WERI-Rb-1 (cell line): ENCODE measurements at regions not wholly inside any gene's neighbourhood (a gene's known extent, or its start where the extent isn't known, plus 50 kb on each side); places are given as distances from the start of the nearest gene placed in this dataset.

Experiments
- DNase-seq: peaks from one replicate; pipeline ENCODE4 v3.0.0-alpha.2; 2020
- H3K27ac ChIP-seq: fragments of 250-450 bp; sonication (Bioruptor Pico); 2 replicates; pipeline ENCODE4 v1.5.1; 2020; ENCODE audit warnings: mild to moderate bottlenecking, moderate library complexity
- H3K27me3 ChIP-seq: fragments of 250-450 bp; sonication (Bioruptor Pico); 2 replicates; pipeline ENCODE4 v1.5.1; 2021; ENCODE audit warnings: mild to moderate bottlenecking, low read depth, moderate library complexity; ENCODE audit not compliant: insufficient read depth, severe bottlenecking
- H3K36me3 ChIP-seq: fragments of 250-450 bp; sonication (Bioruptor Pico); 2 replicates; pipeline ENCODE4 v1.5.1; 2020; ENCODE audit warnings: mild to moderate bottlenecking, moderate library complexity
- H3K4me3 ChIP-seq: 2 replicates; pipeline ENCODE4 v1.5.1; 2011; ENCODE audit warnings: low read depth, mild to moderate bottlenecking, control low read depth, low read length
- H3K9me3 ChIP-seq: fragments of 250-450 bp; sonication (Bioruptor Pico); 2 replicates; pipeline ENCODE4 v1.5.1; 2021; ENCODE audit warnings: mild to moderate bottlenecking, moderate library complexity; ENCODE audit not compliant: severe bottlenecking
- CTCF ChIP-seq: IDR thresholded peaks from 2 replicates; pipeline ENCODE4 v1.5.1; 2011; ENCODE audit warnings: low read depth, mild to moderate bottlenecking, control low read depth, inconsistent platforms, low read length

- H3K9me3 ChIP-seq, result no peaks in the 10 kb centered on the region
- peak; percentile 58 for DNase-seq
- H3K27ac ChIP-seq, result no peak overlapping the region
- no peaks in the 10 kb centered on the region for H3K27me3 ChIP-seq
- no peaks in the 10 kb centered on the region for H3K36me3 ChIP-seq
- no peak for TF ChIP-seq CTCF
- no peak overlapping the region for H3K4me3 ChIP-seq
Observed at GRCh38 chr4:175447016-175447415, 365.0 kb downstream of the GPM6A start.

- TF ChIP-seq CTCF, result no peak
- no peaks in the 10 kb centered on the region for H3K27me3 ChIP-seq
- H3K4me3 ChIP-seq, result no peak overlapping the region
- no peaks in the 10 kb centered on the region for H3K9me3 ChIP-seq
- H3K36me3 ChIP-seq, result no peaks in the 10 kb centered on the region
- no peak overlapping the region for H3K27ac ChIP-seq
- DNase-seq, result no peak
Observed at GRCh38 chr4:175450446-175450845, 361.6 kb downstream of the GPM6A start.

GRCh38 chr4:175451238-175451965 is 360.7 kb downstream of the GPM6A start:
- TF ChIP-seq CTCF, result no peak

GRCh38 chr4:175453456-175453855 is 358.6 kb downstream of the GPM6A start:
- no peaks in the 10 kb centered on the region for H3K27me3 ChIP-seq
- peak; percentile 41 for DNase-seq
- peaks cover 3% of the 10 kb centered on the region for H3K9me3 ChIP-seq
- no peaks in the 10 kb centered on the region for H3K36me3 ChIP-seq
- TF ChIP-seq CTCF, result no peak
- H3K4me3 ChIP-seq, result no peak overlapping the region
- no peak overlapping the region for H3K27ac ChIP-seq

More at GRCh38 chr4:175451238-175451965, 360.7 kb downstream of the GPM6A start:
- DNase-seq, result no peak
- Histone ChIP-seq H3K27me3 (no peaks in the 10 kb centered on the region), H3K9me3 (no peaks in the 10 kb centered on the region), H3K36me3 (no peaks in the 10 kb centered on the region), H3K4me3 (no peak overlapping the region), H3K27ac (no peak overlapping the region)

- Histone ChIP-seq H3K36me3 (no peaks in the 10 kb centered on the region), H3K9me3 (peaks cover 3% of the 10 kb centered on the region), H3K27ac (no peak overlapping the region), H3K27me3 (no peaks in the 10 kb centered on the region), H3K4me3 (no peak overlapping the region)
- TF ChIP-seq CTCF, result no peak
- DNase-seq, result no peak
Observed at GRCh38 chr4:175456131-175456530, 355.9 kb downstream of the GPM6A start.

- Histone ChIP-seq H3K9me3 (peaks cover 3% of the 10 kb centered on the region), H3K36me3 (no peaks in the 10 kb centered on the region), H3K4me3 (no peak overlapping the region), H3K27ac (no peak overlapping the region), H3K27me3 (no peaks in the 10 kb centered on the region)
- no peak for TF ChIP-seq CTCF
- no peak for DNase-seq
Observed at GRCh38 chr4:175457956-175458355, 354.1 kb downstream of the GPM6A start.
